ENCODE measurements at regions not wholly inside any gene's neighbourhood (a gene's known extent, or its start where the extent isn't known, plus 50 kb on each side); places are given as distances from the start of the nearest gene placed in this dataset.
"Not testable (repeated sequence)": the region's sequence is repeated elsewhere in the genome, so short reads cannot be mapped to it uniquely, and the experiment has no call there.

DNA sequence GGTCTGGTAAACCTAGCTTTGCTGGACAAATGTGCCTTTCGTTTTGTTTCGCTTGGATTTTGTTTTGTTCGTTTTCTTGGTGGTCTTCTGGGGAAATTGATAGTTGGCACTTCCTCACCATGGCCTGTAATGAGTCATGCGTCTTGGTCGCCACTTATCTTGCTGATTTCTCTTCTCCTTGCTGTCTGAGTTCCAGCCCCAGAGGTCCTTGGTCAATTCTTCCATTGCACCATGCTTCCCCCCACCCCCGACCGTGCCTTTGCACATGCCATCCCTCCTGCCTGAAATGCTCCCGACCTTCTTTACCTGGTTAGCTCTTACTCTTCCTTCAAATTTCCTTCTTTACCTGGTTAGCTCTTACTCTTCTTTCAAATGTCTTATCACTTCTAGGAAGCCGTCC, 168.7 kb upstream of the MSX2 start:
- no peak for DNase-seq (ENCODE audit: low read depth)

DNA sequence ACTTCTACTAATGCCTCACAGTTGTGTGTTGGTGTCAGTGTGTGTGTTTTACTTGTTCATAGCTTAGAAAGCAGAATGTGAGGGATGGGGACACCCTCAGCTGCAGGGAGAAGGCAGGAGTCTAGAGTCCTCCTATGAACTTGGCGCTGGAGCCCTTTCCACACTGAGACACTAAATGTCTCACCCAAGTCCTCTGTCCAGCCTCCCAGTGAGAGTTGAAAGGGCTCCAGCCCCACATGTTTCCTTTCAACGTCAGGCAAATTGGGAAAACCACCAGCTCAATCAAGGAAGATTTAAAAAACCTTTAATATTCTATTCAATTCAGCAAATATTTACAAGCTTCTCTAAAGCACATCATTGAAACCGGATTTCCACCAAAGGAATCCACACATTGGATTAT, 167.6 kb upstream of the MSX2 start:
- no peak for DNase-seq (ENCODE audit: low read depth)

DNA sequence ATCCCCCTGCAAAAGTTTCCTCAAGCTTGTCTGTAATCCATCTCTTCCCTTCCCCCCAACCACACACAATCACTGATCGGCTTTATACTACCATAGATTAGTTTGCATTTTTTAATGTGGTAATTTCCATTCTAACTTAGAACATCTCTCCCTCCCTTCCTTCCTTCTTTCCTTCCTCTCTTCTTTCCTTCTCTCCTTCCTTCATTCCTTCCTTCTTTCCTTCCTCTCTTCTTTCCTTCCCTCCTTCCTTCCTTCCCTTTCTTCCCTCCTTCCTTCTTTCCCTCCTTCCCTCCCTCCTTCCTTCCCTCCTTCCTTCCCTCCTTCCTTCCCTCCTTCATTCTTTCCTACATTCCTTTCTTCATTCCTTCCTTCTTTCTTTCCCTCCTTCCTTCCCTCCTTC, 166.2 kb upstream of the MSX2 start:
- DNase-seq (ENCODE audit: low read depth) = no peak

DNA sequence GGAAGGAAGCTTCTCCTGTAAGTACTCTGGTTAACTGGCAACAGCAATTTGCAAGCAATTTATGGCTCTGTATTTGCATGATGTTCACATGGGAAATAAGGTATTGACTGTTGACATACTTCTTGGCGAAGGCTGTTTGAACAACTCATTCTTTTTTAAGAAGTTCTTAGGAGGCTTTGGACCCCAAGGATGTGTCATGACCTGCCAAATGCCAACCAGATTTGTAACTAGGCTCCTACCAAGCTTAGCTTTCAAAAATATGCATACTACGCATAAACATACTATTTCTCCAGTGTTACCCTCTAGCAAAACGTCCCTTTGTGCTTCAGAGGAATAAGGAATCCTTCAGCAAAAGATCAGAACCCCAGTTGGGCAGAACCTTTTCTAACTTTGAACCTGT, 165.2 kb upstream of the MSX2 start:
- DNase-seq (ENCODE audit: low read depth) = no peak

DNA sequence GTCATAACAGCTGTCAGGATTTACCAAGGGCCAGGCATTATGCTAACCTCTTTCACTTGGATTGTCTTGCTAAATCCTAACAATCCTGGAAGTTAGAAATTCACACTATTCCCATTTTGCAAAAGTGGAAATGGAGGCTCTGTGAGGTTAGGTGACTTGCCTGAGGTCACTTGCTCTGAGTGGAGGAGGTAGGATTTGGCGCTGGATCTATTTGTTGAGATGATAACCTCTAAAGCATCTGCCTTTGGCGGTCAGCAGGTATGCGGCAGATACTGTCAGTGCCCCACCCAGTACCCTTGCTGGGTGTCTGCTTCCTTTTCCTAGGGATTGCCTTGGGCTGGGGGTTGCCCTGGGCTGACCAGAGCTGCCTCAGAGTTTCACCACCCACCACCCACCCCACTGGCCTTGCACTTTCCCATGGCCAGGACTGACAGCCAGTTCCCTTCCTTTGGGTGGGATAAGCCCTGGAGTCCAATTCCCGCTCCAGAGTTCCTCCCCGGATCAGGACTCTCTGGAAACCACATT, 164.8 kb upstream of the MSX2 start:
- DNase-seq (ENCODE audit: low read depth) = no peak

DNA sequence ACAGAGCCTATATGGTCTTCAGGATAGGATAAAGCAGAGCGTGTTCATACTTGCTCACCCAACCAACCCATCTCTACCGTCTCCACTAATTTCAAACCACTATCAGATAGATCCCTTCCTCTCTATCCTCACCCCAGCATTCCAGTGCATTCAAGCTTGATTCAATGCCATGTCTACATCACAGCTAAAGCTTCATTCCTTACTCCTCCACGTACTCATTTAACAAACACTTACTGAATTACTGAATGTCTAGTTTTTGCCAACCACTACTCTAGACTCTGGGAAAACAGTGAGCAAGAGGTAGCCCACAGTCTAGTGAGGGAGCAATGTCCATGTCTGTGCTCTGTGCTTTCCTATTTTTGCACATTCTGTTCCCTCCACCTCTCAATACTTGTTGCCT, 163.5 kb upstream of the MSX2 start:
- DNase-seq (ENCODE audit: low read depth) = no peak

GRCh38 chr5:174563040-174563439, 161.3 kb upstream of the MSX2 start:
- DNase-seq (ENCODE audit: low read depth) = not testable (repeated sequence)

GRCh38 chr5:174563899-174564298, 160.5 kb upstream of the MSX2 start:
- DNase-seq (ENCODE audit: low read depth) = no peak

GRCh38 chr5:174567506-174568141, 156.8 kb upstream of the MSX2 start:
- no peak for DNase-seq (ENCODE audit: low read depth)

DNA sequence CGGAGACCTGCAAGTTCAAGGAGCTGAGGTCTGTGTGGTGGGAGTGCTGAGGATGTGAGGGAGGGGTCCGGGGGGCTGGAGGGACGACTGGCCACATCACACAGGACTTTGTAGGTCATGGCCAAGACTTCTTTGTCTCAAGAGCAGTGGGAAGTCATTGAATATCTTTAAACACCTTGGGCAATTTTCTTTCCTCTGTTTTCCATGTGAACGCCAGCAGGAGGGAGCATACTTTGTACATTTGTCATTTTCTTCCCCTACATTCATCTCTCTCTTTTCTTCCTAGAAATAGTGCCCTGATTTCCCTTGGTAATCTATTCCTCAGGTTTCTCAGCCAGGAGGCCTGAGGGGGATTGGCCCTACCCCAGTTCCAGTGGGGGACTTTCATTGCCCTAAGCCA, 153.7 kb upstream of the MSX2 start:
- no peak for DNase-seq (ENCODE audit: low read depth)

GRCh38 chr5:174571662-174572397, 152.6 kb upstream of the MSX2 start:
- peak; percentile 32 for DNase-seq (ENCODE audit: low read depth)

- no peak for DNase-seq (ENCODE audit: low read depth)
These were observed 151.8 kb upstream of the MSX2 start for GRCh38 chr5:174572591-174572990.

DNA sequence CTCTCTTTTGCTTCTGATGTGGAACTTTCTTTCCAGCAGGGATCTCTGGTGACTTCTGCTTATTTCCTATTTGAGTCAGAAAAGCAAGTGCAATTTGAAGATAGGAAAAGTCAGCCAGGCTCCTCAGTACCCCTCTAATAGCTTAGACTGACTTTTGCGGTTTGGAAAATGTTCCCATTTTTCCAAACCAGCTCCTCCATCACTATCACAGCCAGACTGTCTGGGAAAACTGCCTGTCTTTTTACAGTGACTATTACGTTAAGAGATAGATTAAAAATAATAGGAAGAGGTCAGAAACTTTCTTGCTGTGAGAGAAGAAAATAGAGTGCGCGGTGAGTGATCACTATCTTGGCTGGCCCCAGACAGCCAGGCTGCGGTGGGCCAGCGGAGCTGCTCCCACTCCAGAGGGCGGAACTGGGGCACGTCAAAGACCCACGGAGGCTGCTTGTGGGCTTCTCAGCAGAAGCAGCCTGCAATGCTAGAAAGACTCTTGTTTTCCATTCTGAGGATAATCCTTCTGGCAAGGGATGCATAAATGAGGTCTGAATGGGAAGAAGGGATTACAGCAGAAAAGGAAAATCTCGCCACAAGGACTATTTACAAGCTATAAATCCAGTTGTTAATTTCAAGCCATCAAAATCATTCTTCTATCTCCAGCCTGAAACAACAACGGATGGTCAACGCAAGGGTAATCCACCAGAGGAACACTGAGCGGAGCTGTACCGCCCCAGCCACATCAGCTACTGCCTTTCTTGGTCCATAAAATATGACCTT, 151.0 kb upstream of the MSX2 start:
- no peak for DNase-seq (ENCODE audit: low read depth)

DNA sequence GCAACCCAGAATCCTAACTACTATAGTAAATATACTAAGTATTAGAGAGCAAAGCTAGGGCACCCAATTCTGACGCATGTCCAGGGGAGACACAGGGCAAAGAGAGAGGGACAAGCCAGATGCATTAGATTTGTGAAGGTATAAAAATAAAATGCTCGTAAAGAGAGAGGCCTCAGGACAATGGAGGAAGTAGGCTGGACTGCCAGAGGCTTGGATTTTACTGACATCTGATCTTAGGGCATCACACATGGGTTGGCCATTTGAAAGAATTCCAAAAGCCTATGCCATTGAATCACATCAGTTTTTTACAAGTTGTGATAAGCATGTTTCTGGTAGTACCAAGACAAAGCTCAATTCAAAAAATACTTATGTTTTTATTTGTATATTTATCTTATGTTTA, 149.3 kb upstream of the MSX2 start:
- DNase-seq (ENCODE audit: low read depth) = no peak

GRCh38 chr5:174576042-174576441, 148.3 kb upstream of the MSX2 start:
- no peak for DNase-seq (ENCODE audit: low read depth)

- DNase-seq (ENCODE audit: low read depth) = no peak
These were observed 142.9 kb upstream of the MSX2 start for GRCh38 chr5:174581479-174581878.

DNA sequence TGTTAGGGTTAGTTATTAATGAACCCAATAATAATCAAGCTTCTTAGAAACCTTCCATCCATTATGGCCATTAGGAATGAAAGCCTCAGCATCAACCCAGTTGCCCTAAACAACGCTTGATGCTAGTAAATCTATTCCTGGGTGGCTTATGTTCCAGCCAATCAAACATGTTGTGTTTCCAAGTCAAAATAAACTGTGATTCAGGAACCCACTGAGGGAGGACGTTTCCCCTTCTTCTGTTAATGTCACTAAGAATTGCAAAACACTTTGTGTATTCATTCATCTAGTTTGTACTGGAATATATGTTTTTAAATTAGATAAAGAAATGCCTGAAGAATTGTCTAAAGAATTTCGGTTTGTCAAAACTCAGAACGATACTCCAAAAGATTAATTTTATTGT, 142.5 kb upstream of the MSX2 start:
- DNase-seq (ENCODE audit: low read depth) = no peak

- no peak for DNase-seq (ENCODE audit: low read depth)
These were observed 141.3 kb upstream of the MSX2 start for GRCh38 chr5:174583071-174583470.

DNA sequence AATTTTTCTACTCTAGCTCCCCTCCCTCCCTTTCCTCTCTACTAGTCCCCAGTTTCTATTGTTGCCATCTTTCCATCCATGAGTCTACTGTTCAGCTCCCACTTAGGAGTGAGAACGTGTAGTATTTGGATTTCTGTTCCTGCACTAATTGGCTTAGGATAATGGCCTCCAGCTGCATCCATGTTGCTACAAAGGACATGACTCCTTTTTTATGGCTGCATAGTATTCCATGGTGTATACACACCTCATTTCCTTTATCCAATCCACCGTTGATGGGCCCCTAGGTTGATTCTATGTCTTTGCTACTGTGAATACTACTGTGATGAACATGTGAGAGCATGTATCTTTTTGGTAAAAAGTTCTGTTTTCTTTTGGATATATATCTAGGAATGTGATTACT, 138.9 kb upstream of the MSX2 start:
- DNase-seq (ENCODE audit: low read depth) = no peak

- not testable (repeated sequence) for DNase-seq (ENCODE audit: low read depth)
These were observed 138.2 kb upstream of the MSX2 start for GRCh38 chr5:174586163-174586562.

DNA sequence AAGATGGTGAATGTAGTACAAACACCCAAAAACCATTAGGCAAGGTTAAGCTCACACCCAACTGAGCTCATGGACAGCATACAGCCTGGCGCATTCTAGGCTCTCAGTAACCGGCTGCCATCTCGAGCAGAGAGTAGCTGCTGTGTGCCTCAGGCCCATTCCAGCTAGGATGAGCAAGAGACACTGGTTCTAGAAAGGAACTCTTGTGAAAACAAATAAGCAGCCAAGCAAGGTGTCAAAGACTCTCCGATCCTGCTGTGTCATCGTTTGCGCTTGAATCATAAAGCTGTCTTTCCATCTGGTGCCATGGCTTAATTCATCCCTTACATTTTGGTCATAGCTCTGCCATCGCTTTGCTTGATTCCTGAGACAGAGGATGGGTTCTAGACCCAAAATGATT, 135.4 kb upstream of the MSX2 start:
- DNase-seq (ENCODE audit: low read depth) = no peak

DNA sequence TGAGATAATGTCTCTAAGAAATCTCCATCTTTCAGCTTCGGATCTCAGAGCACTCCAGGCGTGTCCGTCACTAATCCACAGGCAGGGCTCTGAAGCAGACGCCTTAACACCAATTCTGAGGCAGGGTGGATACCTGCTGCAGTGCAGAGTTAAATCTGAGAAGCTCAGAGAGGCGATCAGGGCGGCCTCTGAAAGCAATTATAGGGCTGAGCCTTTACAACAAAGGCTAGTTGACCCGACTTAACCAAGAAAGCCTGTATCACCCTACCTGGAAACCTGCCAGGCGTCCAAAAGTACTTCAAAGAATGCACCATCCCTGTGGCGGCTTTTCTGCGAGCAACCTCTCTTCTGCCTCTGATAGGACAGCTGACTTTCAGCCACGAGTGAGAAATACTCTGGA, 134.8 kb upstream of the MSX2 start:
- DNase-seq (ENCODE audit: low read depth) = no peak

- DNase-seq (ENCODE audit: low read depth) = no peak
These were observed 133.6 kb upstream of the MSX2 start for GRCh38 chr5:174590820-174591219.
